H9 (cell line): ENCODE measurements at regions not wholly inside any gene's neighbourhood (a gene's known extent, or its start where the extent isn't known, plus 50 kb on each side); places are given as distances from the start of the nearest gene placed in this dataset.

Experiments
- DNase-seq: peaks from one replicate; pipeline ENCODE4 v3.0.0-alpha.2; 2017
- H2AFZ ChIP-seq: one replicate; pipeline ENCODE4 v1.6.1; 2013; ENCODE audit warnings: mild to moderate bottlenecking, low read length, control low read depth, moderate library complexity
- H2AK5ac ChIP-seq: 2 replicates; pipeline ENCODE4 v1.6.1; 2013; ENCODE audit warnings: low read length, control low read depth, mixed read lengths; ENCODE audit not compliant: insufficient read length
- H2BK120ac ChIP-seq: one replicate; pipeline ENCODE4 v1.6.1; 2013; ENCODE audit warnings: low read depth, mild to moderate bottlenecking, low read length, control low read depth, inconsistent platforms; ENCODE audit not compliant: poor library complexity, severe bottlenecking
- H2BK12ac ChIP-seq: 2 replicates; pipeline ENCODE4 v1.6.1; 2013; ENCODE audit warnings: low read length, control low read depth, mixed read lengths, low read depth; ENCODE audit not compliant: insufficient read length
- H2BK15ac ChIP-seq: 2 replicates; pipeline ENCODE4 v1.6.1; 2013; ENCODE audit warnings: low read depth, low read length, control low read depth
- H2BK20ac ChIP-seq: one replicate; pipeline ENCODE4 v1.6.1; 2013; ENCODE audit warnings: low read depth, mild to moderate bottlenecking, low read length, control low read depth, inconsistent platforms; ENCODE audit not compliant: poor library complexity, severe bottlenecking
- H2BK5ac ChIP-seq: 2 replicates; pipeline ENCODE4 v1.6.1; 2013; ENCODE audit warnings: low read length, control low read depth, mixed read lengths; ENCODE audit not compliant: insufficient read length
- H3K14ac ChIP-seq: 2 replicates; pipeline ENCODE4 v1.6.1; 2013; ENCODE audit warnings: low read length, control low read depth; ENCODE audit not compliant: insufficient read depth
- H3K18ac ChIP-seq: 2 replicates; pipeline ENCODE4 v1.6.1; 2013; ENCODE audit warnings: low read depth, mild to moderate bottlenecking, mixed read lengths, low read length, control low read depth; ENCODE audit not compliant: insufficient read length
- H3K23ac ChIP-seq: 2 replicates; pipeline ENCODE4 v1.6.1; 2013; ENCODE audit warnings: low read length, control low read depth, mixed read lengths, low read depth; ENCODE audit not compliant: insufficient read length
- H3K23me2 ChIP-seq: 2 replicates; pipeline ENCODE4 v1.6.1; 2013; ENCODE audit warnings: low read depth, mild to moderate bottlenecking, mixed read lengths, low read length, control low read depth; ENCODE audit not compliant: insufficient read length, poor library complexity, severe bottlenecking
- H3K27ac ChIP-seq: 2 replicates; pipeline ENCODE4 v1.5.1; 2013; ENCODE audit warnings: low read length, control low read depth, mixed read lengths, low read depth; ENCODE audit not compliant: insufficient read length
- H3K27me3 ChIP-seq: 2 replicates; pipeline ENCODE4 v1.6.1; 2013; ENCODE audit warnings: low read length, control low read depth, inconsistent platforms; ENCODE audit not compliant: insufficient read depth
- H3K4ac ChIP-seq: 2 replicates; pipeline ENCODE4 v1.6.1; 2013; ENCODE audit warnings: low read depth, mild to moderate bottlenecking, control low read depth, inconsistent platforms, low read length, moderate library complexity
- H3K4me1 ChIP-seq: 2 replicates; pipeline ENCODE4 v1.6.1; 2013; ENCODE audit warnings: low read length, control low read depth, inconsistent platforms; ENCODE audit not compliant: insufficient read depth
- H3K4me2 ChIP-seq: 2 replicates; pipeline ENCODE4 v1.6.1; 2013; ENCODE audit warnings: low read length, control low read depth, mixed read lengths; ENCODE audit not compliant: insufficient read length, insufficient read depth
- H3K56ac ChIP-seq: 2 replicates; pipeline ENCODE4 v1.6.1; 2013; ENCODE audit warnings: low read depth, mild to moderate bottlenecking, mixed read lengths, low read length, control low read depth; ENCODE audit not compliant: insufficient read length
- H3K79me1 ChIP-seq: 2 replicates; pipeline ENCODE4 v1.6.1; 2013; ENCODE audit warnings: low read depth, mild to moderate bottlenecking, moderate library complexity, low read length, control low read depth, inconsistent platforms; ENCODE audit not compliant: insufficient read depth, poor library complexity, severe bottlenecking
- H3K79me2 ChIP-seq: 2 replicates; pipeline ENCODE4 v1.6.1; 2013; ENCODE audit warnings: low read length, control low read depth, inconsistent platforms; ENCODE audit not compliant: insufficient read depth
- H3K9ac ChIP-seq: 2 replicates; pipeline ENCODE4 v1.6.1; 2013; ENCODE audit warnings: low read length, control low read depth, mixed read lengths; ENCODE audit not compliant: insufficient read length; ENCODE audit errors: extremely low read depth
- H3K9me3 ChIP-seq: one replicate; pipeline ENCODE4 v1.6.1; 2013; ENCODE audit warnings: low read depth, low read length, inconsistent platforms; ENCODE audit not compliant: control insufficient read depth
- H3T11ph ChIP-seq: one replicate; pipeline ENCODE4 v1.6.1; 2013; ENCODE audit warnings: mild to moderate bottlenecking, low read length, control low read depth, inconsistent platforms
- H4K20me1 ChIP-seq: one replicate; pipeline ENCODE4 v1.6.1; 2013; ENCODE audit not compliant: control insufficient read depth, insufficient read length, insufficient read depth
- H4K5ac ChIP-seq: 2 replicates; pipeline ENCODE4 v1.6.1; 2013; ENCODE audit warnings: low read depth, mild to moderate bottlenecking, mixed read lengths, low read length, control low read depth; ENCODE audit not compliant: insufficient read length
- H4K8ac ChIP-seq: replicated peaks from 2 replicates; pipeline ENCODE4 v1.6.1; 2013; ENCODE audit warnings: low read length, control low read depth, mixed read lengths, low read depth; ENCODE audit not compliant: insufficient read length
- H4K91ac ChIP-seq: 2 replicates; pipeline ENCODE4 v1.6.1; 2013; ENCODE audit warnings: low read depth, mild to moderate bottlenecking, moderate library complexity, mixed read lengths, low read length, control low read depth; ENCODE audit not compliant: insufficient read length
- H3K27ac Mint-ChIP-seq, 3 experiments: 2 replicates in 2 of 3; 3 replicates in 1 of 3; pipeline ENCODE4 v1.8.0; 2020 to 2021; ENCODE audit warnings: mixed read lengths in 3 of 3, mild to moderate bottlenecking in 1 of 3, moderate library complexity in 1 of 3
- H3K27me3 Mint-ChIP-seq: 2 replicates; pipeline ENCODE4 v1.8.0; 2021; ENCODE audit warnings: low read depth, mild to moderate bottlenecking, moderate library complexity, mixed read lengths
- H3K36me3 Mint-ChIP-seq, 3 experiments: 2 replicates in 2 of 3; 3 replicates in 1 of 3; pipeline ENCODE4 v1.8.0; 2020 to 2021; ENCODE audit warnings: low read depth in 3 of 3, mixed read lengths in 3 of 3; ENCODE audit not compliant: insufficient read depth in 1 of 3
- H3K4me1 Mint-ChIP-seq, 2 experiments: 2 replicates each; pipeline ENCODE4 v1.8.0; 2020; ENCODE audit warnings: mixed read lengths in 2 of 2
- H3K4me3 Mint-ChIP-seq, 2 experiments: 2 replicates in 1 of 2; 3 replicates in 1 of 2; pipeline ENCODE4 v1.8.0; 2020 to 2021; ENCODE audit warnings: mild to moderate bottlenecking in 2 of 2, mixed read lengths in 2 of 2, moderate library complexity in 1 of 2
- H3K9me3 Mint-ChIP-seq, 2 experiments: 2 replicates in 1 of 2; 3 replicates in 1 of 2; pipeline ENCODE4 v1.8.0; 2020; ENCODE audit warnings: mild to moderate bottlenecking in 2 of 2, mixed read lengths in 2 of 2, moderate library complexity in 1 of 2
- WGBS: extraction: QIAGEN DNeasy Blood & Tissue Kit; methylation state at CpG from one replicate; pipeline ENCODE4 v1.1.7; 2013; ENCODE audit warnings: missing lambda C conversion rate, low lambda C conversion rate, mixed read lengths; ENCODE audit not compliant: insufficient read length; ENCODE audit errors: extremely low coverage; 5-methylcytosine and 5-hydroxymethylcytosine counted together
- TF ChIP-seq, protein P1 (sequence below): fragments of 200-600 bp; sonication (generic); conservative IDR thresholded peaks from 3 replicates; pipeline ENCODE4 v1.8.0; 2021; ENCODE audit warnings: antibody characterized with exemption, mild to moderate bottlenecking

DNA sequence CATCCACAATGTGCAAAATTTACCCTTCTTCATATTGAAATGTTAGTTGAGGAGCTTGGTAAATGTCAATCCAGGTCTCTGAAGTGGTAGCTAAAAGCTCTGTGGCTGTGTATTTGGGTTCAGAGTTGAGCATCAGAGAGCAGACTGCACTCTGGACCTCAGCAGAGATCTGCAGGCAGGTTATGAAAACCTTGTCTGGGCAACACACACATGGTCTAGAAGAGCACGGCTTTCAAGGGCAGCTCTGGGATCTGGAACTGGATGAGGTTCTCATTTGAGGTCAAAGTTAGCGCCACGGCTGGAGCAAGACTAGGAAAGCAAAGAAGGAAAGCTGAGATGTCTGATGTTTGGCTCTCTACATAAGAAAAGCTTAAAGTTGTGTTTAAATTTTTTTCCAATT, 243.0 kb downstream of the SH3BP4 start:
- H3K56ac ChIP-seq = no peak overlapping the region
- H4K5ac ChIP-seq = no peak overlapping the region
- Mint-ChIP-seq H3K36me3 (no peaks in the 10 kb centered on the region), H3K4me1 (no peaks in the 10 kb centered on the region), H3K4me3 (no peak overlapping the region), H3K27ac (no peak overlapping the region), H3K27me3 (peaks cover 41% of the 10 kb centered on the region), H3K9me3 (no peaks in the 10 kb centered on the region; a peak in 1 of 5 replicates)
- no peak overlapping the region for H2BK5ac ChIP-seq
- no peak overlapping the region for H2BK120ac ChIP-seq
- no peak overlapping the region for H3K14ac ChIP-seq
- TF ChIP-seq, protein P1, sequence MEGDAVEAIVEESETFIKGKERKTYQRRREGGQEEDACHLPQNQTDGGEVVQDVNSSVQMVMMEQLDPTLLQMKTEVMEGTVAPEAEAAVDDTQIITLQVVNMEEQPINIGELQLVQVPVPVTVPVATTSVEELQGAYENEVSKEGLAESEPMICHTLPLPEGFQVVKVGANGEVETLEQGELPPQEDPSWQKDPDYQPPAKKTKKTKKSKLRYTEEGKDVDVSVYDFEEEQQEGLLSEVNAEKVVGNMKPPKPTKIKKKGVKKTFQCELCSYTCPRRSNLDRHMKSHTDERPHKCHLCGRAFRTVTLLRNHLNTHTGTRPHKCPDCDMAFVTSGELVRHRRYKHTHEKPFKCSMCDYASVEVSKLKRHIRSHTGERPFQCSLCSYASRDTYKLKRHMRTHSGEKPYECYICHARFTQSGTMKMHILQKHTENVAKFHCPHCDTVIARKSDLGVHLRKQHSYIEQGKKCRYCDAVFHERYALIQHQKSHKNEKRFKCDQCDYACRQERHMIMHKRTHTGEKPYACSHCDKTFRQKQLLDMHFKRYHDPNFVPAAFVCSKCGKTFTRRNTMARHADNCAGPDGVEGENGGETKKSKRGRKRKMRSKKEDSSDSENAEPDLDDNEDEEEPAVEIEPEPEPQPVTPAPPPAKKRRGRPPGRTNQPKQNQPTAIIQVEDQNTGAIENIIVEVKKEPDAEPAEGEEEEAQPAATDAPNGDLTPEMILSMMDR = no peak
- H3T11ph ChIP-seq = no peak overlapping the region
- no peak overlapping the region for H3K4ac ChIP-seq
- H2AFZ ChIP-seq = no peak overlapping the region
- H3K9me3 ChIP-seq = no peaks in the 10 kb centered on the region
- H2BK15ac ChIP-seq = no peak overlapping the region
- no CpG with 5 or more reads among the region's 3 CpGs for WGBS
- no peak overlapping the region for H2BK12ac ChIP-seq
- no peaks in the 10 kb centered on the region for H3K4me1 ChIP-seq
- no peaks in the 10 kb centered on the region for H3K27me3 ChIP-seq
- H4K91ac ChIP-seq = no peak overlapping the region
- H3K9ac ChIP-seq = no peak overlapping the region
- H4K8ac ChIP-seq = no peak overlapping the region
- DNase-seq = no peak
- H3K79me2 ChIP-seq = no peaks in the 10 kb centered on the region
- no peak overlapping the region for H3K23ac ChIP-seq
- H3K4me2 ChIP-seq = no peak overlapping the region
- no peak overlapping the region for H2AK5ac ChIP-seq
- no peak overlapping the region for H3K27ac ChIP-seq
- no peaks in the 10 kb centered on the region for H3K23me2 ChIP-seq
- no peak overlapping the region for H3K18ac ChIP-seq
- no peaks in the 10 kb centered on the region for H3K79me1 ChIP-seq
- H4K20me1 ChIP-seq = no peaks in the 10 kb centered on the region
- no peak overlapping the region for H2BK20ac ChIP-seq
